ENCODE measurements at regions not wholly inside any gene's neighbourhood (a gene's known extent, or its start where the extent isn't known, plus 50 kb on each side); places are given as distances from the start of the nearest gene placed in this dataset.

DNA sequence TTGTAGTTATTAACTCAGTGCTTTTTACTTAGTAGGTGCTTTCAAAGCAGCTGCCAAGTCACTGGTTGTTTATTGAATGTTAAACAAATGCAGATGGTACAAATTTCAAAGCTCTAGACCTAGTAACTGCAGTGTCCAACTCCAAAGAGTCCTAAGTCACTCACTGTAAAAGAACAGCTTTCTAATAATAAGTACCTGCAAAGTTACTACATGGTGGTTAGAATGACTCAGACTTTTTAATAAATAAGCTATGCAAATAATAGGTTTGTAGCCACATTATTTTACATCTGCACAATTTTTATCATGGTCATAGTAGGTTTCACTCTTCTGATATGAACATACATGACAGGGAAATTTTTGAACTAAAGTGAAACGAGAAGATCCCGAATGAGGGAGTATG is 1620.4 kb upstream of the CELF4 start:
- TF ChIP-seq, protein P1, sequence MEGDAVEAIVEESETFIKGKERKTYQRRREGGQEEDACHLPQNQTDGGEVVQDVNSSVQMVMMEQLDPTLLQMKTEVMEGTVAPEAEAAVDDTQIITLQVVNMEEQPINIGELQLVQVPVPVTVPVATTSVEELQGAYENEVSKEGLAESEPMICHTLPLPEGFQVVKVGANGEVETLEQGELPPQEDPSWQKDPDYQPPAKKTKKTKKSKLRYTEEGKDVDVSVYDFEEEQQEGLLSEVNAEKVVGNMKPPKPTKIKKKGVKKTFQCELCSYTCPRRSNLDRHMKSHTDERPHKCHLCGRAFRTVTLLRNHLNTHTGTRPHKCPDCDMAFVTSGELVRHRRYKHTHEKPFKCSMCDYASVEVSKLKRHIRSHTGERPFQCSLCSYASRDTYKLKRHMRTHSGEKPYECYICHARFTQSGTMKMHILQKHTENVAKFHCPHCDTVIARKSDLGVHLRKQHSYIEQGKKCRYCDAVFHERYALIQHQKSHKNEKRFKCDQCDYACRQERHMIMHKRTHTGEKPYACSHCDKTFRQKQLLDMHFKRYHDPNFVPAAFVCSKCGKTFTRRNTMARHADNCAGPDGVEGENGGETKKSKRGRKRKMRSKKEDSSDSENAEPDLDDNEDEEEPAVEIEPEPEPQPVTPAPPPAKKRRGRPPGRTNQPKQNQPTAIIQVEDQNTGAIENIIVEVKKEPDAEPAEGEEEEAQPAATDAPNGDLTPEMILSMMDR (IDR thresholded peaks at IDR 0.05) = no peak
- TF ChIP-seq POLR2A (IDR thresholded peaks at IDR 0.05) = no peak
